IMR-90 (cell line): ENCODE measurements at regions not wholly inside any gene's neighbourhood (a gene's known extent, or its start where the extent isn't known, plus 50 kb on each side); places are given as distances from the start of the nearest gene placed in this dataset.

Experiments used
- BHLHE40 ChIP-seq: fragments of 150-350 bp; IDR thresholded peaks from 2 replicates; pipeline ENCODE4 v1.6.1; 2016; ENCODE audit warnings: mild to moderate bottlenecking, low read depth, low read length
- CEBPB ChIP-seq: IDR thresholded peaks from 2 replicates; pipeline ENCODE4 v1.6.1; 2012; ENCODE audit warnings: low read depth, low read length, improper control_type of control experiment
- CTCF ChIP-seq: conservative IDR thresholded peaks from 2 replicates; pipeline ENCODE4 v1.5.1; 2012; ENCODE audit warnings: mild to moderate bottlenecking, low read depth, low read length, improper control_type of control experiment
- FOS ChIP-seq: fragments of 150-350 bp; IDR thresholded peaks from 2 replicates; pipeline ENCODE4 v1.6.1; 2016; ENCODE audit warnings: low read depth, low read length
- MAZ ChIP-seq: IDR thresholded peaks from 2 replicates; pipeline ENCODE4 v1.6.1; 2012; ENCODE audit warnings: low read depth, mild to moderate bottlenecking, low read length, improper control_type of control experiment, moderate library complexity, borderline replicate concordance
- MXI1 ChIP-seq: IDR thresholded peaks from 2 replicates; pipeline ENCODE4 v1.6.1; 2012; ENCODE audit warnings: low read depth, mild to moderate bottlenecking, low read length, moderate library complexity, borderline replicate concordance
- NFE2L2 ChIP-seq: fragments of 150-350 bp; IDR thresholded peaks from 2 replicates; pipeline ENCODE4 v1.6.1; 2016; ENCODE audit warnings: low read depth, mild to moderate bottlenecking, low read length
- POLR2A ChIP-seq: IDR thresholded peaks from 2 replicates; pipeline ENCODE4 v1.6.1; 2012; ENCODE audit warnings: mild to moderate bottlenecking, low read depth, low read length
- RAD21 ChIP-seq: IDR thresholded peaks from 2 replicates; pipeline ENCODE4 v1.6.1; 2012; ENCODE audit warnings: low read length, improper control_type of control experiment
- RFX5 ChIP-seq: IDR thresholded peaks from 2 replicates; pipeline ENCODE4 v1.8.0; 2012; ENCODE audit warnings: low read depth, mild to moderate bottlenecking, low read length, moderate library complexity
- SMC3 ChIP-seq: fragments of 150-350 bp; IDR thresholded peaks from 2 replicates; pipeline ENCODE4 v1.6.1; 2016; ENCODE audit warnings: low read depth, mild to moderate bottlenecking, antibody characterized with exemption, low read length, moderate library complexity
- TF ChIP-seq, protein P1 (sequence below): fragments of 150-350 bp; IDR thresholded peaks from 2 replicates; pipeline ENCODE4 v1.6.1; 2016; ENCODE audit warnings: low read depth, mild to moderate bottlenecking, low read length, moderate library complexity, borderline replicate concordance
- TF ChIP-seq, protein P2 (sequence below): fragments of 150-350 bp; IDR thresholded peaks from 2 replicates; pipeline ENCODE4 v1.6.1; 2017; ENCODE audit warnings: mild to moderate bottlenecking, antibody characterized with exemption, low read length, low read depth

GRCh38 chr6:65938000-65938399, 231.0 kb upstream of the EYS start:
- TF ChIP-seq CTCF: no peak
- no peak for TF ChIP-seq MAZ
- TF ChIP-seq RAD21: no peak
- TF ChIP-seq BHLHE40: no peak
- no peak for TF ChIP-seq RFX5
- no peak for TF ChIP-seq POLR2A
- no peak for TF ChIP-seq CEBPB
- no peak for TF ChIP-seq SMC3
- no peak for TF ChIP-seq NFE2L2
- TF ChIP-seq, protein P1, sequence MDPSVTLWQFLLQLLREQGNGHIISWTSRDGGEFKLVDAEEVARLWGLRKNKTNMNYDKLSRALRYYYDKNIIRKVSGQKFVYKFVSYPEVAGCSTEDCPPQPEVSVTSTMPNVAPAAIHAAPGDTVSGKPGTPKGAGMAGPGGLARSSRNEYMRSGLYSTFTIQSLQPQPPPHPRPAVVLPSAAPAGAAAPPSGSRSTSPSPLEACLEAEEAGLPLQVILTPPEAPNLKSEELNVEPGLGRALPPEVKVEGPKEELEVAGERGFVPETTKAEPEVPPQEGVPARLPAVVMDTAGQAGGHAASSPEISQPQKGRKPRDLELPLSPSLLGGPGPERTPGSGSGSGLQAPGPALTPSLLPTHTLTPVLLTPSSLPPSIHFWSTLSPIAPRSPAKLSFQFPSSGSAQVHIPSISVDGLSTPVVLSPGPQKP: no peak
- no peak for TF ChIP-seq MXI1
- no peak for TF ChIP-seq FOS
- TF ChIP-seq, protein P2, sequence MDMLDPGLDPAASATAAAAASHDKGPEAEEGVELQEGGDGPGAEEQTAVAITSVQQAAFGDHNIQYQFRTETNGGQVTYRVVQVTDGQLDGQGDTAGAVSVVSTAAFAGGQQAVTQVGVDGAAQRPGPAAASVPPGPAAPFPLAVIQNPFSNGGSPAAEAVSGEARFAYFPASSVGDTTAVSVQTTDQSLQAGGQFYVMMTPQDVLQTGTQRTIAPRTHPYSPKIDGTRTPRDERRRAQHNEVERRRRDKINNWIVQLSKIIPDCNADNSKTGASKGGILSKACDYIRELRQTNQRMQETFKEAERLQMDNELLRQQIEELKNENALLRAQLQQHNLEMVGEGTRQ: no peak
